GM21515 (cell line): ENCODE measurements at regions not wholly inside any gene's neighbourhood (a gene's known extent, or its start where the extent isn't known, plus 50 kb on each side); places are given as distances from the start of the nearest gene placed in this dataset.

Experiments used
- ATAC-seq: cut with Tn5 transposase; IDR thresholded peaks from one replicate; pipeline ENCODE4 v1.9.1; 2021; ENCODE audit not compliant: unreplicated experiment

DNA sequence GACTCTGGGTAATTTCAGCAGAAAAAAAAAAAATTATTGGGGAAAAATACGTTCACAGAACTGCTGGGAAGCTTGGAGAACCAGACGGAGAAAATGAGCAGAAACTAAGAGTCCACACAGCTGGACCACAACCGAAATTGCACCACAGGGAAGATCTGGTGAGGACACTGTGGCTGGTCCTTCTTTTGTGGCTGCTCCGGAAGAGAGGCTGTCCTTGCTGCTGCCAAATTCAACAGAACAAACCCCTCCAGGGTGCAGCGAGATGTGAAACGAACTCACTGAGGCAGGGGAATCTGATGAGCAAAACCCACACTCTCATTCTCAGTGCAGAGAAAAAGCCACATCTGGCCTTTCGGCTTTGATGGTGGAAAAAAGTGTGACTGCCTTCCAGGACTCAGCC lies 200.0 kb downstream of the ACTL7B start:
- ATAC-seq, result no peak

DNA sequence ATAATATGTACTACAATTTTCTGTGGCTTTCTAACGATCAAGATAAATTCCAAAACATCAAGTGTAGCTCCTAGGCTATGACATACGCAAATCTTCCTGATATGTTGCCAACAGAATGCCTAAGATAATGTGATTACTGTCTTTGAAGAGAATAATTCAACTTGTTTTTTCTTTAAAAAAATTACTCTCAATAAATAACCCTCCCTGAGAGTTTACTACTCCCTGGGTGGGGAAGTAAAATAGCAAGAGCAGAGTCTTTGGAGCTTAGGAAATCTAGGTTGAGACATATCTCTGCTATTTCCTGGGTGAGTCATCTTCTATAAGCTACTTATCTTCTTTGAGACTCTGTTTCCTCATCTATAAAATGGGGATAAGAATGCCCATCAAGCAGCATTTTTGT lies 201.2 kb downstream of the ACTL7B start:
- ATAC-seq, result no peak

DNA sequence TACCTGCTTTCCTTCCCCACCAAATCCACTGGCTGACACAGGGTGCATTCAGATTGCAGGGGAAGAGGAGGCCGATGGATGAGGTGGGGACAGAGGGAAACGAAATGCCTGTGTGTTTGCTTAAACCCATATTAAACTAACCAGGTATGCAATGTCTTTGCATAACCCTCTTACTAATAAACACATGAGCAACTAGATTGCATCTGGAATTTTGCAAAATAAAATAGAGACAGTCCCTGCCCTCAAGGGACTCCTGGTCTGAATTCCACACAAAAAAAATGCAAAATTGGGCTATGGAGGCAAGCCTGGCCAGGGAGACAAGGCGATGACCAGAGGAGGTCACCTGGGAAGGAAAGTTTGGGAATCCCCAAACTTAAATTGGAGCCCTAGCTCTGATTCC lies 202.9 kb downstream of the ACTL7B start:
- no peak for ATAC-seq

DNA sequence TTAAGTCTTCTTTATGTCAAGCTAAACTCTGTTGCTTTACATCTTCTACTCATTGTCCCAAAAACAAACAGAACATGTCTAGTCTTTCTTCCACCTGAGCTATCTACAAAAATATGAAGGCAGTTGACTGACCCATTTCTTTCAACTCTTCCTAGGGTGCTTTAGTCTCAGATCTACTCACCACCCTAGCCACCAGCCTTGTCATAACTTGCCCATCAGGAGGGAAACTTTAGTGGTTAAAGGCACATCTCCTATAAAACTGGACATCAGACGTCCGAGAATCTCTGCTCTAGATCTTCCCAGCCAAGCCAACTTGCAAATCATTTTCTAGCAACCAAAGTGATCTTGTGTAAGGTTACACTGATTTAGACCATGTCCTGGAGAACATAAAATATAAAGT lies 205.0 kb downstream of the ACTL7B start:
- ATAC-seq, result no peak

DNA sequence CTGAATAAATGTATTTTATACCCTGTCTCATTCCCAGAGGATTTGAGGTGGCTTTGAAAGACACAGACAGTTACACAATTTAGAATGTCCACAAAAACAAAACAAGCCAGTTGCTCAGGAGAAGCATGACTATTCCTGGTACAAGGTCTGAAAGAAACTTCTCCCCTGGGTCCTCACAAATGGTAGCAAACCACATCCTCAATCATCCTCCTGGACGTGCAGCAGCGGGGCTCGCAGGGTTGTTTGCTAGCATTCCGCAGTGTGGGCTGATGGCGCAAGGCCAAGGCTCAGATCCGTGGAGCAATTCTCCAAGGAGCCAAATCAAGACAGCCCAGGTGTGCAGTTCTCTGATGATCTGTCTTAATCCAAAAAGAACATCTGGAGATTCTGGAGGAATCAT lies 210.3 kb downstream of the ACTL7B start:
- ATAC-seq, result no peak

DNA sequence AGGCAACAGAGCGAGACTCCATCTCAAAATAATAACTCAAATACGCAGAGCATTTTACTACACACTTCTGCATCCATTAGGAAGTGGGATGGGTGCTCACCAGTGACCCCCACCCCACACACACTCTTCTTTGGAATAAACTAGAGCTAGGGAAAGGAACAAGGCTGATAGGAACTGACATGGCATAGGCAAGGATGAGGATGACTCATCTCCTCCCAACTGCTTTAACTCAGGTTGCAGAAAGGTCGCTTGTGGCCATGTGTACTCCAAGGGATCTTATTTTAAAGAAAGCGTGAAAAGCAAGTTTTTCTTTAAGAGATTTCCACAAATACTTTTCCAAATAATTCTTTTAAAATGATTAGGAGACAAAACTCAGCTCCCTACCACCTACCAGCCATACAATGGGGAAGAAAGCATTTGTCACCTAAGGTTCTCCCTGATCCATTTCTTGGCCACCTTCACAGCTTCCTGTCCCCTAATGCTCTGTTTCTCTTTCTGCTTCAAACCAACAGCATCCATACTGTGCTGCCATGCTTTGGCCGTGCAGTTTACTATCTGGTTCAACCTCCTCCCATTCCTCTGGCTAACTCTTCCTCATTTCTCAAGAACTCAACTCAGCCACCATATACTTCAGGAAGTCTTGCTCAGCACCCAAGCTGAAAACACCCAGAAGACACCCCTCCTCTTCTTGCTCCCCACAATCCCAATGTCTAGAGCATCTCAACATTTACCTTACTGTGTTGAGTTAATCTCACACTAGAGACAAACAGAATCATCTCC lies 211.9 kb downstream of the ACTL7B start:
- ATAC-seq, result no peak

DNA sequence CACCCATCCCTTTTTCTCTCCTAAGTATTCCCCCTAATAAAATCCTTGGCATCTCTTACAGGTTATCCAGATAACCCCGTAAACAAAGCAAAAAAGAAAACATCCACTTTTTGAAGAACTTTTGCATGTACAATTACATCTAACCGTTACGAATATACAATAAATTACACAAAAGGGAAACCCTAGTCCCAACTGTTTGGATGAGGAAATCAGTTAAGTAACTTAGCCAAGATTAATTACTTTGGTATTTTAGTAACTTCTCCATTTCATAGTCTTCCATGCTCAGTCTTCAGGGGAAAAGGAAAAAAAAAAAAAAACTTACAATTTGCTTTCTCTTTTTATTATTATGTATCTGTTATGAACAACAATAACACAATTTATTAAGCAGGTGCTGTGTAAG lies 212.9 kb downstream of the ACTL7B start:
- no peak for ATAC-seq

DNA sequence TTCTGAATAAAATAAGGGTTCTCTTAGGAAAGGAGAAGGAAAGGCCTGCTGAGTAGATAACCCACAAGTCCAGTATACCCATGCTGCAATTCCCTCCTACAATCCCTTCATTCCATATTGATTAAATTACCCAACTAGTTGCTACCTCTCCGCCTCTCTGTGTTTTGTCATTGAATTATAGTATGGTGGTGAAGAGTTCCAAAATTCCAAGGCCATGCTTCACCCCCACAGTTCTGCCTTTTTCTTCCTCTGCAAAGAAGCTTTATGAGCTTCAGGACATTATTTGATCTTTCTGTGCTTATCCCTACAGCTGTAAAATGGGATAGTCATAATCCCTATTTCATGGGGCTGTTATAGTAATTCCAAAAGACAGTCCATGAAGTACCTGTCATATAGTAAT lies 215.6 kb downstream of the ACTL7B start:
- no peak for ATAC-seq

DNA sequence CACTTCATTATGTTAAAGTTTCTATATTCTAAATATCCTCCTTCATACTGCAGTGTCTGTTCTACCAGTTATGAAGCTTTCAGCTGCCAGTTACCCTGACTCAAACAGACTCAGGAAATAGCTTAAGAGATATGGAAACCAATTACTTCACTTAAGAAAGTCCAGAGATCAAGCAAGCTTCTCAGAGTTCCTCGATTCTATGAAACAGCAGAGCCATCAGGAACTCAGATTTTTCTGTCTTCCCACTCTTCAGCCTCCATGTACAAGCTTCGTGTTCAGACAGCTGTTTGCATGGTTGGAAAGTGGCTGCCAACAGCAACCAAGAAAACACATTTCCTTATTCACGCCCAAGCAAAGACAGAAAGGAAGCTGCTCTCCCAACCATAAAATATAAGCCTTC lies 216.1 kb downstream of the ACTL7B start:
- no peak for ATAC-seq

DNA sequence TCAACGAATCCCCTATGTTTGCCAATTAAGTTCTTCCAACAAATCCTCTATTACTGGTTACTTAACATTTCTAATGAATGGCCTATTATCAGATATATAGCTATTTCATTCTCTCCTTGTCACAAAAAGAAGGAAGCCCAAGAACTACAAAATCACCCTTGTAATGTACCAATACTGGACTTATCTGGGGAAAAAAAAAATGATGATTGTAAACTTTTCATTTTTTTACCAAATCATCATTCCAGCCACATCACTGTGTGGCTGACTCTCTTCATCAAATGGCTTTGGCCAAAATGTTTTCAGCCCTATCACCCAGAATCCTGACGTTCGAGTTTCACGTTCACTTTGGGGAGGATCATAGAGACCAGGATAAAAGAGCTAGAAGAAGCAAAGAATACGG lies 216.7 kb downstream of the ACTL7B start:
- no peak for ATAC-seq

DNA sequence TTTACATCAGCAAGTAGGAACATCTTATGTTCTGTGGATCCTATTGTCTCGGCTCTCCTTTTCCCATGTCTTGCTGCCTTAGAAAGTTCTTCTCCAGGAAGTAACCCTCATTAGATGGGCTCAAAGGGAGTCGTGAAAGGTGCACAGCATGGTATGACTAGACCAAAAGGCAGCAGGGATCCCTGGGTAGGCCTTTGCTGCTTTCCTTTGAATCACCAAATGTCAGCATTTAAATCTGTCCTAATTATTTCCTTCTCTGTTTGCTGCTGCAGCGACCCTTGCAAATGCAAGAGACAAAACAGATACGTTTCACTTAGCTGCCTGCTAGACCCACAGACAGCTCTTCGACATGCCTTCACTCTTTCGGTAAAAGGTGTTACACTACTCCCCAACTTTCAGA lies 218.4 kb downstream of the ACTL7B start:
- ATAC-seq, result no peak

DNA sequence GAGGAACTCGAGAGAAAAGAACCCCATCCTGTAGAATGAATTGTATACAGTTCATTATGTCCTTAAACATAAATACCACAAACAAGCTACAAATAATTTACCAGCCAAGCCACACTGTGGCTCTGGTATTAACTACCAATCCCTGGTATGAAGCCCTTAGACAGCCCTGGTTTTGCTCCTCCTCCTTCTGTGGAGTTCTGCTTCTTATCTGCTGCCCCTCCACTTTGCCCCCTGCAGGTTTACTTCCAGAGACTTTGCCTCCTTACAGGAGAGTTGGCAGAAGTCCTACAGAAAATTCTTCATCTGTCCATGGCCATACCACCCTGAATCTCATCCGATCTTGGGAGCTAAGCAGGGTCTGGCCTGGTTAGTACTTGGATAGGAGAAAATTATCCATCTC lies 219.8 kb downstream of the ACTL7B start:
- ATAC-seq, result no peak

DNA sequence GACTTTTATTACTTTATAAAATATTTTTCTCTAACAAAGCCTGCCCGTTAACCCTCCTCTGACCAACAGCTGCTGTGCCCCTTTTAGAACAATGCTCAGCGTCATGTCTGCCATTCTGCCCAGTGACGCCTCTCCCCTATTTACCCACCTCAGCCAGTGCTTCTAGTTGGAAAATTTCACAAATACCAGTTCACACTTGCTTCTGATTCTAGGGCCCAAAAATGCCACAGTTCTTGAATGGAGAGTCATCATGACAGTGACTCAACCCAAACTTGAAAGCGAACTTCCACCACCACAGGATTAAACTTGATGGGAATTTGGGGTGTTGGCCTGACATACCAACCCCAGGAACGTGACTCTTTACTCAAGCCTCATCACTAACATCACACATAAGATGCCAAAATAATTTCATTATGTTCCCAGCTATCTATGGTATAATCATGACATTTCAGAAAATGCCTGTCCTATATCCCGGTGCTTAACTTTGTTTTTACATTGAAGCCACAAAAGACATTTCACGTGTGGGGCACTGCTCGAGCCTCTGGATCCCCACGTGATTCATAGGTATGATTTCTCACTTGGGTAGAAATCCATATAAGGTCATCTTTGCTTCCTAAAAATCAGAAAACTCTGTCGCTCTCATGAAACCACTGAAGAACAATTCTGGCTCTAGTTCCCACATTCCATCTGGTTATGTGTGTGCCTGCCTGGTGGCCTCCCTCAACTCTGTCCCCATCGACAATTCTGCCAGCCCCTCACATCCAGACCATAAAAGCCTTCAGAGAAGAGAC lies 220.9 kb downstream of the ACTL7B start:
- no peak for ATAC-seq

DNA sequence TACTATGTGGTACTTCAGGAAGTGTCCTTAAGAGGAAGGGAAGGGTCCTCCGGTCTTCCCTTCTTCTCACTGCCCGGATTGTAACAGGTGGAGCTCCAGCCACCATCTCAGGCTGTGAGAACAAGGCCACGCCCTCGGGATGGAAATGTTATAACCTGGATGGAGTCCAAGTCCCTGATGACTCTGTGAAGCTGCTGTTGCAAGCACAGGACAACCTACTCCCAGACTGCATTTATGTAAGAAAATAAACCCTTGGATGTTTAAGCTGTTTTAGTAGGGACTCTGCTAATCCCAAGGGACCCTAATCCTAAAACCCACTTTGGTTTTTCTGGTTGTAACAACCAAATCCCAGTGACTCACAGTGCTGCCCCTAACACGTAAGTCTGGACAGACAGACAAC lies 221.6 kb downstream of the ACTL7B start:
- ATAC-seq, result no peak

DNA sequence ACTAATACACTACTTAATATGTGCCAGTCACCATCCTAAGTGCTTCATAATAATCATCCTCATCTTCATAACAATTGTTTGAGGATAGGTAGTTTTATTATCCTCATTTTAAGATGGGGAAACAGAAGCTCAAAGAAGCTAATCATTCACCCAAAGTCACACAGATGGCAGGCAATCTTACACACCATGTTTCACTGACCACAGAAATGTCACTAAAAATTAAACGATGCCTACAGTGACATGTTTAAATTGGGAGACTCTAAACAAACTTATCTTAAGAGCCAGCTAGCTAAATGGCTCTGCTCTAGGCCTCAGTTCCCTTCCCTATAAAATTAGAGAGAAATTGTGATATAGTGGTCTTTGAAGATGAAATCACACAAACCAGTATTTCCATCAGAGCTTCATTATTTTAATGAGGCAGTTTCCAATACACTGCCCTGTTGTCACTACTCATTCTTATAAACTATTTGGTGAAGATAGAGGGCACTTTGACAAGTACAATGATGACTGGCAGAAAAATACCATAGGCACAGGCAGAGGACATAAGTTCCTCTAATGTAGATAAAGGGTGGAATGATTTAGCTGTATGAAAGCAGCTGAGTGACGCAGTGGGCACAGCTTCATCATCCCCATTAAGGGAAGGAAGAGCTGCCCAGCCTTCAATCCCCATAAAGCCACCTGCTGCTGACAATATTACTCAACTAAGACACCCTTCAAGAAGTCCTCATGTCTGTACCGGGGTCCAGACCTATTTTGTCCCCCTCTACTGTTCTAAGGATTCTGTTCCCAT lies 224.1 kb downstream of the ACTL7B start:
- no peak for ATAC-seq

DNA sequence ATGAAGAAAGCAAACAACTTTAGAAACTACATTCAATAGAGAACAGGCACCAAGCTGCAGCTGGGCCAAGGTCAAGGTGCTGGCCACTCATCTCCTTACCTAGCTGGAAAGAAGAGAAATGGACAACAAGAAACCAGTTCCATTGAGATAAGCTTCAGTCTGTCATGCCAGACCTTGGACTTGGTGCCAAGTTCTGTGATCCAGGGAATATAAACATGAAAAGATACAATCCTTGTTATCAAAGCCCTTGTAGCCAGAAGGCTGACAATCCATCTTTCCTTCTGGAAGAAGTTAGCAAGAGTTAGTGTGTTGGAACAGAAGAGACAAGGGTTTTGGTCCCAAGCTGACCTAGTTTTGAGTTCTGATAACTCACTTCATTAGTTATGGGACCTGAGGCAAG lies 227.5 kb downstream of the ACTL7B start:
- ATAC-seq, result no peak

DNA sequence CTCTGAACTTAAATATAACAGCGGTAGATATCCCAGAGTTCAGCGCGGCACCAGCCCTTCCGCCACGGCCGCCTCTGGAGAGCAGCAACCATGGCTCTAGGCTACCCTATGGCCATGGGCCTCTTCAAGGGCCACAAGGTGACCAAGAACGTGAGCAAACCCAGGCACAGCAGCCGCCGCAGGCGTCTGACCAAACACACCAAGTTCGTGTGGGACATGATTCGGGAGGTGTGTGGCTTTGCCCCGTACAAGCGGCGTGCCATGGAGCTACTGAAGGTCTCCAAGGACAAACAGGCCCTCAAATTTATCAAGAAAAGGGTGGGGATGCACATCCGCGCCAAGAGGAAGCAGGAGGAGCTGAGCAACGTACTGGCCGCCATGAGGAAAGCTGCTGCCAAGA lies 229.0 kb downstream of the ACTL7B start:
- ATAC-seq, result no peak

DNA sequence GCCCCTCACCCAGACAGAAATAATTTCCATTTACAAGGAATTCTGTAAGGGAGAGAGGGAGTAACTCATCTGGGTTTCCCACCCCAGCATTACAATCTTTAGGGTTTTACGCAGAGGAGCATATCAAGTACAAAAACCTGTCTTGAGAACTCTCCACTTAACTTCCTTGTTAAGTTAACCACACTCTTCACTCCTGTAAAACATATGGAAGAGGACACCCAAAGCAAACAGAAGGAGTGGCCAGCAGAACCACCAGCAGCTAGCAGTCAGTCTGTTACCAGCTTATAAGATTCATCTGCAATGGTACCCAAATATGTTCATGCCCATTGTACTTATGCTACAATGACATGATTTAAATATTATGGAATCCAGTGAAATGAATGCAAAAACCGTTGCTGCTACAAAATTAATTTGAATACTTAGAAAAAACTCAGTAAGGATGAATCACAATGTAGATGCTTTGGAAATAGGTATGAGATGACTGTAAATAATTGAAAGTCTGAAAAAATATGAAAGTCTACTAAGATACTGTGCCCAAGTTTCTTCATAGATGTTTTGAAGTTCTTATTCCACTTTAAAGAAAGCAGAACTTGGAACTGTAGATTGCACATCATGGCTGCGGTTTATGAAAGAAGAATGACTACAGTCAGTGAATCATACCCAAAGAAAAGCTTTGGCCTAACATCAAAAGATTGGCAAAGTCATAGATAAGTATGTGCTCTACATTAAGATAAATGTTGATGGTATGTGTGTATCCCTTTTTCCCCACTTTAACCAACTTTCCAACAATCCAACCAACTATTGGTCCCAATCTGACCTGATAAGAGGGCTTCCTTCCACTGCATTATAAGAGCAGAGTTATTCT lies 233.6 kb downstream of the ACTL7B start:
- ATAC-seq, result no peak

DNA sequence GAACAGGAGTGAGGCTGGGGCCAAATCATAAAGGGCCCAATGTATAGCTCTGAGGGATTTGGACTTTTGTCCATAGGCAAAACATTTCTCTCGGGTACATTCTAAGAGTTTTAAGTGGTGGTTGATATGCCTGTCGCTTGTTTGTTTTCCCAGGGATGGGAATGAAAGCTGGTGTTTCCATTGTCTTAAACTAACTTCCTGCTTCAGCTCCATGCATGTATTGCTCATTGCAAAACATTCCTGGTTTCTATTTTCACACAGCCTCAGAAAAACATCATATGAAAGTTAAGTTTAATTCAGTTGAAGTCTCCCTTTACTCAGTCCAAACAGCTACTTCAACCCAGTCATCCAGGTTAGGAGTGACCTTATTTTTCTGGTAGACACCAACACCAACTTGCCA lies 235.0 kb downstream of the ACTL7B start:
- ATAC-seq, result no peak

DNA sequence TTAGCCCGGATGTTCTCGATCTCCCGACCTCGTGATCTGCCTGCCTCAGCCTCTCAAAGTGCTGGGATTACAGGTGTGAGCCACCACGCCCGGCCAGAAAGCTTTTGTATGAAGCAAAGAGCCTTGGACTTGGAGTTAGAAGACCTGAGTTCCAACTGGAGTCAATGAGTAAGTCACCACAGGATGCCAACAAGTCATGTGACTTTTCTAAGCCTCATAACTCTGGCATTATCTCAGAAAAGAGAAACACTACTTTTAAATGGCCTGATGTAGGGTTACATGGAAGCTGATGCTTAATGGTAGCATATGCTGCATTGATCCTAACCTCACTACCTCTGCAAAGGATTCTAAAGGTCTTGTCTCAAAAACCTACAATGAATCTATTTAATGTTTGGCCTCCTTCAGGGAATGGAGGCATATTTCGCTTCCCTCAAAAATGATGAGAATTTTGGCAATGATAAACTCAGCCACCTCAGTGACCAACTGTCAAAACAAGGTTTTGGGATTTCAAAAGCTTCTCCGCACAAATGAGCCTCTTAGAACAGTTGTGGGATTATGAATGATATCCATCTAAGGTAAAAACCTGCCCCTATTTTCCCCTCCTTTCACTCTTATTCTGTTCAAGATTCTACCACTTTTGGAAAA lies 236.8 kb downstream of the ACTL7B start:
- no peak for ATAC-seq
